GM12801 (cell line): ENCODE measurements at regions not wholly inside any gene's neighbourhood (a gene's known extent, or its start where the extent isn't known, plus 50 kb on each side); places are given as distances from the start of the nearest gene placed in this dataset.

ENCODE experiments used
- CTCF ChIP-seq: IDR thresholded peaks from one replicate; pipeline ENCODE4 v1.5.1; 2011; ENCODE audit warnings: control low read depth; ENCODE audit not compliant: insufficient read length; ENCODE audit errors: extremely low read depth

- TF ChIP-seq CTCF = no peak
Measured at GRCh38 chr20:11112832-11113231, 439.0 kb upstream of the JAG1 start.

DNA sequence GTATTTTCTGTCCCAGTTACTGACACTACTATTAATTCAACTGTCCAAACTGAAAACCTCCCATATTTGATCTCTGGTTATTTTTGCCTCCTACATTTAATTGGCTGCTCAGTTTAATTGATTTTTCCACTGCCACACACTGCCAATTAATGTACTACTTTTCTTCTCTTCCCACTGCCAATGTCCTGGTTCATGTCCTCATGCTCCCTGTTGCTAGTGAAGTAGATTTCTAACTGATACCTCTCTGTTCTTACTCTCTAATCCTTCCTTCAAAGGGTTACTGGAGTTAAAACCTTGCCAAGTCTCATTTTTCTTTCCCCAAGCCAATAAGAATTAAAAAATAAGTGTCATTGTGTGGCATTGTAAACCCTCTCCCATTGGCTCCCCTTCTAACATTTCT, 440.6 kb upstream of the JAG1 start:
- TF ChIP-seq CTCF = no peak

DNA sequence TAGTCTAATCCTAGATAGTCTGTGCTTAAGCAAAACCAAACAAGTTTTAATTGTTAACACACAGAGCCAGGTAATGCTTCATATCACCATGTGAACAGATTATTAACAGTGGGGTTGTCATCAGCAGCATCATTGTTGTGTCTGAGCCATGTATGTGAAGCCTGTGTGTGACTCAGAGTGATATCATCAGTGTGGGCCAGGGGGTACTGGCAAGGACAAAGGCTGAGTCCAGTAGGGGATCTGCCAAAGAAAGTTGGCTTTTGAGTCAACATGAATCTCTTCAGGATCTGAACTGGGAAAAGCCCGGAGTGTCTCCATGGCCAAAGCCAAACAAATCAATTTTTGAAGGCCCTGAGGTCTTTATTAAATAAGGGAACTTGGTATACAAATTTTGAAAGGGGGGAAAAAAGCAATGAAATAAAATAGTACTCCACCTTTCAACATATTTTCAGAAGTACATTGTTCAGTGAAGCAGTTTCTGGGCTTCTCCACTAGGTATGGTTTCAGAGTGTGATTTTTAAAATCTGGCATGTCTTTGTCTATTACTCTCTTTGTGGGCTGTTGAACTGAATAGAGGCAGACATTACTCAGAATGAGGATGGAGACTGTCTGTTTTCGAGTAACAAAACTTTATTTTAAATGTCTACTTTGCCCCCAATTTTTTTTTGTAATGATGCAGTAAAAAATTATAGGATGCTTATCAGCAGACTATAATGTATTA, 444.2 kb upstream of the JAG1 start:
- TF ChIP-seq CTCF = no peak

DNA sequence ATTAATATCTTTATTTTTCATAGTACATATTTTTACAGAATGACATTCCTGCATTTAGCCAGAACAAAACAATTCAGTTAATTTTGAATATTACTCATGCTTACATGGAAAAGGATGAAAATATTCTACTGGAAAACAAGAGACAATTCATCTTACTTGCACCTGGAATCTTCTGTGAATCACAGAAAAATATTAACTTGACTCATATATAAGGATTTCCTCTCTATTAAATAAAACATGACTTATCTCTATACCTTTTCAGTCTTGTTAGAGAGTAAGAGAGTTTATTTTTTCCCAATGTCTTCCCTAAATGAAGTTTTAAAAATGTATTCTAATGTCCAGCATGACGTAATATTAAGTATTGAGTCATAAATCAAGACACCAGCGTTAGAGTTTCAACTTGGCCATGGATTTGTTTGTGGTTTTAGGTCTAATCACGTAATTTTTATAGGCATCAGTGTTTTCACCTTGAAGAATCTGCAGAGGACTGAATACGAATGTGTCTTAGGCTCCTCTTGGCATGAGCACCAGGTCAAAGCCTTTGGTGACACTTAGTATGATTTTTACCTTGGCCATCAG, 445.1 kb upstream of the JAG1 start:
- no peak for TF ChIP-seq CTCF

GRCh38 chr20:11119573-11119972, 445.8 kb upstream of the JAG1 start:
- no peak for TF ChIP-seq CTCF

DNA sequence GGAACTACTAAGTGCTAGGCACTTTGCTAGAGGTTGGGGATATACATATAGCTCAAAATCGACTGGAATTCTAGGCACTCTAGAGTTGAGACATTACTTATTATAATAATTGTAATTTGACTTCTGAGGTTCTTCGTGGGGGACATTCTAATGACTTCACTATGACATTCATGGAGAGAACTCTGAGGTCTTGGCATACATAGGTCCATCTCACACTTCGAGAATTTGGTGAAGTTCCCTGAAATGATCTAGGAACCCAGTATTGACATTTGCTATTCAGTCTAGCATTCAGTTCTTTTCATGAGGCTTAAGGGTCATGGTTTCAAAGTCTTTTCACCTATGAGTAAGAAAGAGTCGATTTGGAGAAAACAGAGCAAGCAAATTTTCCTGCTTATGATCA, 446.6 kb upstream of the JAG1 start:
- TF ChIP-seq CTCF = no peak

DNA sequence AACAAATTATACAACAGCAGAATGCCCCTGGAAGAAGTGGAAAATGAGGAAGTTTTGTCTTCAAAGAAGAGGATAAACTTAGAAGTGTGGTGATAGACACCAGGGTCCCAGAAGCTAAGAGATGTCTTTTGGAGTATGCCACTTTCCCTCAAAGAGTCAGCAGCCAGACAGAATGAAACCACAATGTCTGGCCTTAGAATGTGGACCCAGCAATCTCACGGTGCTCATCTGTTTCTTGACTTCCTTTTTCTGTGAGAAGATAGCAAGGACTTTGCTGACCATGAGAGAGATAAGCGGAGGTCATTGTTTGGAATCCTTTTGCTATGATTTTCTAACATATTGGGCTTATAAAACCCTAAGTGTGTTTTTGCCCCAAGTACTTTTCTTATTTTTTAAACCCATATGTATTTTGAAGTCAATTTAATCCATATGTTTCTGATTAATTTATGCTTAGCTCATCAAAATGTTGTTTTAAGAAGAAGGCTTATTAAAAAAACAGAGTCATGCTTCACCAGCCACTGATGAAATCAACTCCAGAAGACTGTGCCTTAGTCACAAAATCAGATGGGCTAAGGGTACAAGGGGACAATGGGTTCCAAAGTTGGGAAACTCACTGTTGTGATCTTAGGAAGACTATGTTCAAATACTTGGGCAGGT, 451.2 kb upstream of the JAG1 start:
- TF ChIP-seq CTCF = no peak
